Stimulated activated CD8-positive, alpha-beta memory T cell treated with anti-CD3 and anti-CD28 coated beads, Interleukin-4, amount 100 ng/mL, for 24 hours (primary cell): ENCODE measurements at regions not wholly inside any gene's neighbourhood (a gene's known extent, or its start where the extent isn't known, plus 50 kb on each side); places are given as distances from the start of the nearest gene placed in this dataset.

Source experiments
- DNase-seq: peaks from one replicate; pipeline ENCODE4 v3.0.0-alpha.2; 2020; ENCODE audit warnings: low read depth

- DNase-seq = no peak
Observed at GRCh38 chr3:188097791-188098190, 56.2 kb upstream of the LPP start.

GRCh38 chr3:188099907-188100306 lies 54.0 kb upstream of the LPP start:
- no peak for DNase-seq

GRCh38 chr3:188102861-188103547 lies 51.0 kb upstream of the LPP start:
- DNase-seq = no peak

GRCh38 chr3:188104050-188104449 lies 49.9 kb upstream of the LPP start:
- DNase-seq = no peak
